ENCODE measurements at regions not wholly inside any gene's neighbourhood (a gene's known extent, or its start where the extent isn't known, plus 50 kb on each side); places are given as distances from the start of the nearest gene placed in this dataset.

DNA sequence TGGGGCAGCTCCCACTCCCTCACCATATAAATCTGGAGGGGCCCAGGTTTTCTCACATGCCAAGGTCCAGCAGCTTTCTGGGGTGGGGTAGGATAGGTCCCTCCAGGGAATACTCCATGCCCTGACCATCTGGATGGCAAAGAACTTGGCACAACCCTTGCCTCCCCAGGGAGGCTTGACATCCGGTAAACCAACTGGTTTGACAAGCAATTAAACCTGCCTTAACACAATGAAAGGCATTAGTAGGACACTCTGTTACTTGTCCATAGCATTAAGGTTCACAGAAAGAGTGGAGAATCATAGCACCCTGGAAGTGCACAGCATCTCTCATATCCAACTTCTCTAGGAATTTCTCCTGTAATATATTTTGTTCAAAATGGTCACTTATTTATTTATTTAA, 63.9 kb upstream of the MAF start:
- no peak for ATAC-seq
- TF ChIP-seq, protein P1, sequence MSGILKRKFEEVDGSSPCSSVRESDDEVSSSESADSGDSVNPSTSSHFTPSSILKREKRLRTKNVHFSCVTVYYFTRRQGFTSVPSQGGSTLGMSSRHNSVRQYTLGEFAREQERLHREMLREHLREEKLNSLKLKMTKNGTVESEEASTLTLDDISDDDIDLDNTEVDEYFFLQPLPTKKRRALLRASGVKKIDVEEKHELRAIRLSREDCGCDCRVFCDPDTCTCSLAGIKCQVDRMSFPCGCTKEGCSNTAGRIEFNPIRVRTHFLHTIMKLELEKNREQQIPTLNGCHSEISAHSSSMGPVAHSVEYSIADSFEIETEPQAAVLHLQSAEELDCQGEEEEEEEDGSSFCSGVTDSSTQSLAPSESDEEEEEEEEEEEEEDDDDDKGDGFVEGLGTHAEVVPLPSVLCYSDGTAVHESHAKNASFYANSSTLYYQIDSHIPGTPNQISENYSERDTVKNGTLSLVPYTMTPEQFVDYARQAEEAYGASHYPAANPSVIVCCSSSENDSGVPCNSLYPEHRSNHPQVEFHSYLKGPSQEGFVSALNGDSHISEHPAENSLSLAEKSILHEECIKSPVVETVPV (CRISPR knock-in tag; IDR thresholded peaks at IDR 0.05), result no peak
- TF ChIP-seq ZNF8 (CRISPR knock-in tag; IDR thresholded peaks at IDR 0.05) (no peak), ZFP3 (CRISPR knock-in tag; IDR thresholded peaks at IDR 0.05) (no peak), ARNTL (CRISPR knock-in tag; IDR thresholded peaks at IDR 0.05; ENCODE audit: borderline replicate concordance, low read depth) (no peak), ZNF565 (CRISPR knock-in tag; conservative IDR thresholded peaks at IDR 0.05; ENCODE audit: low read depth) (no peak), TCF4 (CRISPR knock-in tag; IDR thresholded peaks at IDR 0.05; ENCODE audit: borderline replicate concordance) (no peak), TOX (CRISPR knock-in tag; IDR thresholded peaks at IDR 0.05; ENCODE audit: borderline replicate concordance) (no peak), BACH2 (CRISPR knock-in tag; IDR thresholded peaks at IDR 0.05; ENCODE audit: borderline replicate concordance) (no peak)
- TF ChIP-seq, protein P2, sequence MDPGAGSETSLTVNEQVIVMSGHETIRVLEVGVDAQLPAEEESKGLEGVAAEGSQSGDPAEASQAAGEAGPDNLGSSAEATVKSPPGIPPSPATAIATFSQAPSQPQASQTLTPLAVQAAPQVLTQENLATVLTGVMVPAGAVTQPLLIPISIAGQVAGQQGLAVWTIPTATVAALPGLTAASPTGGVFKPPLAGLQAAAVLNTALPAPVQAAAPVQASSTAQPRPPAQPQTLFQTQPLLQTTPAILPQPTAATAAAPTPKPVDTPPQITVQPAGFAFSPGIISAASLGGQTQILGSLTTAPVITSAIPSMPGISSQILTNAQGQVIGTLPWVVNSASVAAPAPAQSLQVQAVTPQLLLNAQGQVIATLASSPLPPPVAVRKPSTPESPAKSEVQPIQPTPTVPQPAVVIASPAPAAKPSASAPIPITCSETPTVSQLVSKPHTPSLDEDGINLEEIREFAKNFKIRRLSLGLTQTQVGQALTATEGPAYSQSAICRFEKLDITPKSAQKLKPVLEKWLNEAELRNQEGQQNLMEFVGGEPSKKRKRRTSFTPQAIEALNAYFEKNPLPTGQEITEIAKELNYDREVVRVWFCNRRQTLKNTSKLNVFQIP (CRISPR knock-in tag; IDR thresholded peaks at IDR 0.05; ENCODE audit: borderline replicate concordance, low read depth), result no peak
- TF ChIP-seq, protein P3, sequence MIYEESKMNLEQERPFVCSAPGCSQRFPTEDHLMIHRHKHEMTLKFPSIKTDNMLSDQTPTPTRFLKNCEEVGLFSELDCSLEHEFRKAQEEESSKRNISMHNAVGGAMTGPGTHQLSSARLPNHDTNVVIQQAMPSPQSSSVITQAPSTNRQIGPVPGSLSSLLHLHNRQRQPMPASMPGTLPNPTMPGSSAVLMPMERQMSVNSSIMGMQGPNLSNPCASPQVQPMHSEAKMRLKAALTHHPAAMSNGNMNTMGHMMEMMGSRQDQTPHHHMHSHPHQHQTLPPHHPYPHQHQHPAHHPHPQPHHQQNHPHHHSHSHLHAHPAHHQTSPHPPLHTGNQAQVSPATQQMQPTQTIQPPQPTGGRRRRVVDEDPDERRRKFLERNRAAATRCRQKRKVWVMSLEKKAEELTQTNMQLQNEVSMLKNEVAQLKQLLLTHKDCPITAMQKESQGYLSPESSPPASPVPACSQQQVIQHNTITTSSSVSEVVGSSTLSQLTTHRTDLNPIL (CRISPR knock-in tag; IDR thresholded peaks at IDR 0.05; ENCODE audit: low read depth), result no peak

DNA sequence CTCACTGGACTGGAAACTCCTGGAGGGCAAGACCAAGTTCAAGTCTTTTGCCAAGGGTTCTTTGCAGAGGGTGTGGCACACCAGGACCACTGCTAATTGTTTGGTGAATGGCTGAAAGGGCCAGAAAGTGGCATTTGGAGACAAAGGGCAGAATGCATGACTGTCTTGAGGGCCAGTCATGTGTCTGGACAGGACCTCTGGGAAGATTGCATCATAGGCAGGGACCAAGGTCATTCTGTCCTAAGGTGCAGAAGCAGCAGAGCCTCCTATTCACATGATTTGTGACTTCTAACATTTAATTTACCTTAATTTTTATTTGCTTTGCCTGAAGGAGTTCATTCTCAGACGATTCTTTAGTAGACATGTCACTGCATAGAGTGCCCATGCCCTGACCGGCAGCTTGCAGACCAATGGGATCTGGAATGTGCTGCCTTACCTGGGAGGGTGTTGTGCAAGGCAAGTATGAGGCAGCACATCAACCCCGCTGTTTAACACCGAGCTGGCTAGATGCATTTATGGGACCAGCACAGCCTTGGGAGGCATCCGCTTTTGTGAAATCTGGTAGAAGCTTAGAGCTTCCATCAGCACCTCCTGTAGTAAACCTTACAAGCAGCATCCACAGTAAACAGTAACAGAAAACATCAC, 62.3 kb upstream of the MAF start:
- ATAC-seq, result no peak
- TF ChIP-seq ISL1 (CRISPR knock-in tag; IDR thresholded peaks at IDR 0.05) (no peak), TOX (CRISPR knock-in tag; IDR thresholded peaks at IDR 0.05; ENCODE audit: borderline replicate concordance) (no peak), PPARA (CRISPR knock-in tag; IDR thresholded peaks at IDR 0.05; ENCODE audit: borderline replicate concordance) (no peak), CSDC2 (CRISPR knock-in tag; IDR thresholded peaks at IDR 0.05) (no peak), BACH2 (CRISPR knock-in tag; IDR thresholded peaks at IDR 0.05; ENCODE audit: borderline replicate concordance) (no peak), ESRRG (CRISPR knock-in tag; IDR thresholded peaks at IDR 0.05) (no peak), ZC3H10 (CRISPR knock-in tag; IDR thresholded peaks at IDR 0.05) (no peak), TCF4 (CRISPR knock-in tag; IDR thresholded peaks at IDR 0.05; ENCODE audit: borderline replicate concordance) (no peak), GLIS3 (CRISPR knock-in tag; IDR thresholded peaks at IDR 0.05) (no peak), SNAI2 (CRISPR knock-in tag; IDR thresholded peaks at IDR 0.05) (no peak), ZFP30 (CRISPR knock-in tag; IDR thresholded peaks at IDR 0.05) (no peak), ZFP3 (CRISPR knock-in tag; IDR thresholded peaks at IDR 0.05) (no peak), ZNF8 (CRISPR knock-in tag; IDR thresholded peaks at IDR 0.05) (no peak), ZNF70 (CRISPR knock-in tag; IDR thresholded peaks at IDR 0.05) (no peak)
- TF ChIP-seq, protein P4, sequence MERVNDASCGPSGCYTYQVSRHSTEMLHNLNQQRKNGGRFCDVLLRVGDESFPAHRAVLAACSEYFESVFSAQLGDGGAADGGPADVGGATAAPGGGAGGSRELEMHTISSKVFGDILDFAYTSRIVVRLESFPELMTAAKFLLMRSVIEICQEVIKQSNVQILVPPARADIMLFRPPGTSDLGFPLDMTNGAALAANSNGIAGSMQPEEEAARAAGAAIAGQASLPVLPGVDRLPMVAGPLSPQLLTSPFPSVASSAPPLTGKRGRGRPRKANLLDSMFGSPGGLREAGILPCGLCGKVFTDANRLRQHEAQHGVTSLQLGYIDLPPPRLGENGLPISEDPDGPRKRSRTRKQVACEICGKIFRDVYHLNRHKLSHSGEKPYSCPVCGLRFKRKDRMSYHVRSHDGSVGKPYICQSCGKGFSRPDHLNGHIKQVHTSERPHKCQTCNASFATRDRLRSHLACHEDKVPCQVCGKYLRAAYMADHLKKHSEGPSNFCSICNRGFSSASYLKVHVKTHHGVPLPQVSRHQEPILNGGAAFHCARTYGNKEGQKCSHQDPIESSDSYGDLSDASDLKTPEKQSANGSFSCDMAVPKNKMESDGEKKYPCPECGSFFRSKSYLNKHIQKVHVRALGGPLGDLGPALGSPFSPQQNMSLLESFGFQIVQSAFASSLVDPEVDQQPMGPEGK (CRISPR knock-in tag; IDR thresholded peaks at IDR 0.05; ENCODE audit: borderline replicate concordance), result no peak
- TF ChIP-seq, protein P3 (CRISPR knock-in tag; IDR thresholded peaks at IDR 0.05; ENCODE audit: low read depth), result no peak
- TF ChIP-seq, protein P5, sequence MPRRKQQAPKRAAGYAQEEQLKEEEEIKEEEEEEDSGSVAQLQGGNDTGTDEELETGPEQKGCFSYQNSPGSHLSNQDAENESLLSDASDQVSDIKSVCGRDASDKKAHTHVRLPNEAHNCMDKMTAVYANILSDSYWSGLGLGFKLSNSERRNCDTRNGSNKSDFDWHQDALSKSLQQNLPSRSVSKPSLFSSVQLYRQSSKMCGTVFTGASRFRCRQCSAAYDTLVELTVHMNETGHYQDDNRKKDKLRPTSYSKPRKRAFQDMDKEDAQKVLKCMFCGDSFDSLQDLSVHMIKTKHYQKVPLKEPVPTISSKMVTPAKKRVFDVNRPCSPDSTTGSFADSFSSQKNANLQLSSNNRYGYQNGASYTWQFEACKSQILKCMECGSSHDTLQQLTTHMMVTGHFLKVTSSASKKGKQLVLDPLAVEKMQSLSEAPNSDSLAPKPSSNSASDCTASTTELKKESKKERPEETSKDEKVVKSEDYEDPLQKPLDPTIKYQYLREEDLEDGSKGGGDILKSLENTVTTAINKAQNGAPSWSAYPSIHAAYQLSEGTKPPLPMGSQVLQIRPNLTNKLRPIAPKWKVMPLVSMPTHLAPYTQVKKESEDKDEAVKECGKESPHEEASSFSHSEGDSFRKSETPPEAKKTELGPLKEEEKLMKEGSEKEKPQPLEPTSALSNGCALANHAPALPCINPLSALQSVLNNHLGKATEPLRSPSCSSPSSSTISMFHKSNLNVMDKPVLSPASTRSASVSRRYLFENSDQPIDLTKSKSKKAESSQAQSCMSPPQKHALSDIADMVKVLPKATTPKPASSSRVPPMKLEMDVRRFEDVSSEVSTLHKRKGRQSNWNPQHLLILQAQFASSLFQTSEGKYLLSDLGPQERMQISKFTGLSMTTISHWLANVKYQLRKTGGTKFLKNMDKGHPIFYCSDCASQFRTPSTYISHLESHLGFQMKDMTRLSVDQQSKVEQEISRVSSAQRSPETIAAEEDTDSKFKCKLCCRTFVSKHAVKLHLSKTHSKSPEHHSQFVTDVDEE (CRISPR knock-in tag; IDR thresholded peaks at IDR 0.05), result no peak
